HG03378 (cell line): ENCODE measurements at regions not wholly inside any gene's neighbourhood (a gene's known extent, or its start where the extent isn't known, plus 50 kb on each side); places are given as distances from the start of the nearest gene placed in this dataset.

Experiments
- ATAC-seq: cut with Tn5 transposase; IDR thresholded peaks from one replicate; pipeline ENCODE4 v1.9.1; 2021; ENCODE audit warnings: mild to moderate bottlenecking, moderate library complexity; ENCODE audit not compliant: unreplicated experiment

DNA sequence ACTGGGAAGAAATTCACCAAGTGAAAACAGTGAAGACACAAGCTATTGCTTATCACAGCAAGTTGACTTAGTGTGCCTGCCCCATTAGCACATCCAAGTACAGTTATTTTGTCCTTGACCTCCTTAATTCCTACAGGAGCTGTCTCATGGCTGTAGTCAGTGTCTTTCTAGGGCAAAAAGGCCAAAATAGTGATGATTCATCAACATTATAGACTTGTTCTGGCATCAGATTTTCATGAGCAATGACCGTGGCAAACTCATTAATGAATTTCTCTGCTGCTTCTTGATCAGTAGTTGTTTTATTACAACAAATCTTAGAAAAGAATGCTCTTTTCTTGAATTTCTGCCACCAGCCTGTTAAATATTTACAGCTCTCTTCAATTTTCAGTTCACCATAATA lies 1169.3 kb upstream of the DDX18 start:
- no peak for ATAC-seq

DNA sequence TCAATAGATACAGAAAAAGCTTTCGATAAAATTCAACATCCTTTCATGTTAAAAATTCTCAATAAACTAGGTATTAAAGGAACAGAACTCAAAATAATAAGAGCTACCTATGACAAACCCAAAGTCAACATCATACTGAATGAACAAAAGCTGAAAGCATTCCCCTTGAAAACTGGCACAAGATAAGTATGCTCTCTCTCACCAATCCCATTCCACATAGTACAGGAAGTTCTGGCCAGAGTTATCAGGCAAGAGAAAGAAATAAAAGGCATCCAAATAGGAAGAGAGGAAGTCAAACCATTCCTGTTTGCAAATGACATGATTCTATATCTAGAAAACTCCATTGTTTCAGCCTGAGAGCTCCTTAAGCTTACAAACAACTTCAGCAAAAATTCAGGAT lies 1145.8 kb upstream of the DDX18 start:
- ATAC-seq = no peak

DNA sequence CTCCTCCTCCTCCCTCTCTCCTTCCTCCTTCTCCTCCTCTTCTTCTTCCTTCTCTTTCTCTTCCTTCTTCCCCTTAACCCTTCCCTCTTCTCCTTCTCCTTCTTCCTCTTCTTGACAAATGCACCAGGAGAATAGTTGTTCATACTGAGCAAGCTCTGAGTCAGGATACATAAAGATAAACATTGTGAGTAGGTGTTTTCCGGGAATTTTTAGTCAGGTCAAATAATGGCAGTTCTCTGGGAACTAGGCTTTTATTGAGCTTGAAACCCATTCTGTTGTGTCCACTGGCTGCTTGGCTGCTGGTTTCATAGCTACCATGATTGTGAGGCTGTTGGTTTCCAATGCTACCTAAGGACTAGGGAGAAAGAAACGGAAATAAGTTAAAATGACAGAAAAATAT lies 1144.7 kb upstream of the DDX18 start:
- ATAC-seq = no peak

DNA sequence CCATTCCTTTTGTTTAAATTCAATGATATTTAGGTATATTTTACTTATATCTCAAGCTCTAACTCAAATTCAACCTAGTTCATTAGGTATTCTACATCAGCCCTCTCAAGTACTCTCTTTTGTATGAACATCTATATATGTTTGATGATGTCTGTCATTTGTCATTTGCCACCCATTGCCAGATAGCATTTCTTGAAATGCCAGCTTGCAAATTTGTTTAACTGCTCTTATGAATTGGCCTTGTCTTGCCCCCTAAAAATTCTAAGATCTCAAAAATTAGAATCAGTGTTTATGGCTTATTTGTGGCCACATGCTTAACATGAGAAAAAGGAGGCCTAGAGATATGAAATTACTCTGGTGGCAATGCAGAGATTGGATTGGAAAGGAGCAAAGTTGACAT lies 1140.3 kb upstream of the DDX18 start:
- ATAC-seq = no peak

DNA sequence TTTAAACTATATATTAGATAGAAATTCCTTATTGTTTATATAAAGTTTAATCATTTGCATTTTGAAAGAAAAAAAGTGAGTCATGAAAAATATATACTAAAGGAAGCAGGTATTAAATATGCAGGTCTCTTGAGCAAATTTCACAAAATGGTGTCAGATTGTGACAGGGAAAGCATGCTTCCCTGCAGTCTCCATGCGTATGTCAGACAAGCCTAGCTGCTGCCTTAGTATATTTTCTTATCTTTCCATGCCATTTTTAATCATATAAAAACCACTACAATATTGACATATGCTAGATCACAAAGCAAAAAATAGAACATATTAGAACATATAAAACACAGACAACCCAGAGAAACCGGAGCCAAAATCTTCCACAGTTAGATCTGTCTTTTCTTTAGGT lies 1137.7 kb upstream of the DDX18 start:
- ATAC-seq = no peak

DNA sequence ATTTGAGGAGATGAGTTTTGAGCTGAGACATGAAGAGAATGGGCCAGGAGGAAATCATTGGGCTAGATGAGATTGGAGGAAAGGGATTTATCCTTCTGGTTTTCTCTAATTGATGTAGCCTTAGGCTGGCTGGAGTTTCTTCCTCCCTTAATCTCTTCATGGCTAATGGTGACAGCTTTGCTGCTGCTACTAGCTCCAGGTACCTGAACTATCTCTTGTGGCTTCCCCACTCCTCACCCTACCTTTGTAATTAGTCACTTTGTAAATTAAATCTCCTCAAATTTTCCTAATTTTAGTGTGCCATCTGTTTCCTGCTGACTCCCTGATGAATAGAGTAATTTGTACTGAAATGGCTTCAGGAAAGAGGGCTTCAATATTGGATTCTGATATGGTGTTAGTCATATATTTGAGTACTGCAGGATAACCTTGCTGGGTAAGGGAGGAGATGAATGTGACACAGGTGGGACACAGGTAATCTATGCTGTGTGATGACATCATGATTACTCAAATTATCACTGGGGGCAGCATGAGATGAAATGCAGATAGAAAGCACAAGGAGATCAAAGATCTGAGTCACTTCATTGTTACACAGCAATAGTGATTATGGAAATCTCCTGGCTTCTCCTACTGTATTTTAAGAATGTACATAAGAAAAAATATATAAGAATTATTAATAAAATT lies 1134.1 kb upstream of the DDX18 start:
- no peak for ATAC-seq

DNA sequence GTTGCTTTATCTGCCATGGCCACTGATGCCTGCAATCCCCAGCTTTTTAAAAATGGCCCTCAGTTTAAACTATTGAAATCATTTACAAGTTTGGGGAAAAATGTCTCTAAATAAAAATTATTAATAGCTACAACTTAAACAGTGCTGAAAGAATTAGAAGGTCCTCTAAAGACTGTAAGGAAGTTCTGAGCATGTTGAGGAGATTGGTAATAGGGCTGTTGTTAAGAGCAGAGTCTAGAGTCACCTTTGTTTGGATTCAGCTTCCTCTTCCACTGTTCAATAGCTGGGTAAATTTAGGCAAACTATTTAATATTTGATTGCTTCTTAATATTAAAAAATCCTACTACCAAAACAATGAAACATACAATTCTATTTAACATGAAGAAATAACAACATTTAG lies 1127.1 kb upstream of the DDX18 start:
- ATAC-seq = no peak

DNA sequence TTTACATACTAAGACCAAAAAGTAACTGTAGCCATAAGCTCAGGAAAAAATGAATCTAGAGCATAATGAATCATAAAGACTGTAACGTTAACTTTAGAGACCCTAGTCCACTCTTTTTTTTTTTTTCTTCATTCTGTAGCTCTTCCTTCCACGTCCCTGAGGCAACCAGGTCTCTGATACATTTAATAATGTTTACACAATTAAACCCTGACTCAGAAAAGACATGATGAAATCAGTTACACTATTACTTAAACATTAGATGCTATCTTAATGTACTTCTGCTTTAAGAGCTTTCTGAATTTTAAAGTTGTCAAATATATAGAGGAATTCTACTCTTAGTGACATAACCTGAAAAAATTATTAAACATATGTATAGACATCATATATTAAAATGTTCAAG lies 1121.5 kb upstream of the DDX18 start:
- ATAC-seq = no peak

DNA sequence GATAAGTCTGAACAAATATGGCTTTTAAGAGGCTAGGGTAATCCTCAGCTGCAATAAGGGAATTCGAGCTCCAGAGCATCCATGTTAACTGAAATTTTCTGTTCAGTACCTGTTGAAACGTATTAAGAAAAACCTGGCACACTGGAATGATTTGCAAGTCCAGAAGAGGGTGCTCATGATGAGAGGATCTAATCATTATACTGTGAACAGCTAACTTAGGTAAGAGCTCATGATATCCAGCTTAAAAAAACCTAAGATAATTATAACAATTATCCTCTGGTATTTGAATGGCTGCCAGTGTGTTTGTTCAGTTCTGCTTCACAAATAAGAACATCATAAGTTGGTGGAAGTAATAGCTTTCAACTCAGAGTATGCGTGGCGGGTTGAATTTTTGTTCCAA lies 1118.3 kb upstream of the DDX18 start:
- ATAC-seq = no peak

DNA sequence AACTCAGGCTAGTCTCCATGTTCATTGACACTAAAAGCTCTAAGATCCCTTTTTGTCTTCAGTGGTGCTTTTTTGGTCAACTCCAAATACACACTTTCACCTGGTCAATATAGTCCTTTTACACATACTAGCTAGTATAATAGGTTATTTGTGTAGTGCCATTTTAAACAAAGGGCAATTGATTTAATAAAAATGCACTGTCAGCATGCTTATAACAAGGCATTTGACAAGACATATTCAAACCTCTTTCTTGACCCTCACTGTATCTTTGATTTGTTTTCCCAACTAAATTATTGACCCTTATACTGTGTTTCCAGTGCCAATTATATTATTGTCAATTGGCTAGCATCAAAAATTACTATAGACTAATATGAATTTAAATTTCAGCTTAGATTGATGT lies 1117.6 kb upstream of the DDX18 start:
- ATAC-seq = no peak

DNA sequence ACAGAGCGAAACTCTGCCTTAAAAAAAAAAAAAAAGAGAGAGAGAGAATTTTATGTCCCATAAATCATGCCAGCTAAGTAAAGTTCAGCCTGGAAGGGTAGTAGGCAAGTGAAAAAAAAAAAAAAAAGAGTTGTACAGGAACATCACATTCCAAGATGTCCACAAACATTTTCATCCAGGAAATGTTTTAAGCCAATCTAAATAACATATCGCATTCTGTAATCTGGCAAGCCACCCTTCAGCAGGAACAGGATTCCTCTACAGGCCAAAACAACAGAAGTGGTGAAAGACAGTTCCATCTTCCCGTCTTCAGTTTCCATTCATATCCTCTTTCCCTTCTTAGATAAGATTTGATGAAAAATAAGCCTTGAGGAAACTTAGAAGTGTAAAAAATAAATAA lies 1108.1 kb upstream of the DDX18 start:
- no peak for ATAC-seq

DNA sequence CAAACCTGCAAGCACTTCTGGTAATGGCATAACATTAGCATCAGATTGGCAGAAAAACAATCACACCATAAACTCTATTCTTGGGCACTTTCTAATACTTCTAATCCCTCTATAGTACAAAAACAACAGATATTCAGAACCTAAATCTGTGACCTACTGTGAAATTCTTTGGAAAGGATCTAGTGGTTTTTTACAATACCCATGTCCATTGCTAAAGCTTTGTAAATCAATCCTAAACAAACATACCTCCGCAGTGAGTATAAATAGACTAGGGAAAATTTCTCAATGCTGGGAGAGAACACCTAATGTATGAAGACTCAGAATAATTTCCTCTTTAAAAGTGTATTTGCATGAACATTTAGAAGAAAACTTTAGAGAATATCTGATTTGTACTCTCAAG lies 1098.5 kb upstream of the DDX18 start:
- no peak for ATAC-seq

DNA sequence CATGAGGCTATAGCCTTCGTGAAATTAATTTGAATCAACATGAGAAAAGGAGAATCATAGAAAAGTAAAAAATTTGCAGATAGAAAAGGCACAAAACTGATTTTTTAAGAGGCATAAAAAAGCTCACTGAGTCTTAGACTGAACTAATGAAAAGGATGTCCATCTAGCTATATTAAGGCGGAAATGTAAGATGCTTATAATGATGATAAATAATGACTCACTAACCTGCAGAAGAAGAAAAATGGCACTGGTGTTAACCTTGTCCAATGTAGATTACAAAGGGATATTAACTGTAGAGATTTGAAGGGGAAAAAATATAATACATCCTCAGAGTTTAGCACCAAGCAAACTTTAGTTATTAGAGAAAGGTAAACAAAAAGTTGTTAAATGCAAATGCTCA lies 1098.0 kb upstream of the DDX18 start:
- no peak for ATAC-seq

DNA sequence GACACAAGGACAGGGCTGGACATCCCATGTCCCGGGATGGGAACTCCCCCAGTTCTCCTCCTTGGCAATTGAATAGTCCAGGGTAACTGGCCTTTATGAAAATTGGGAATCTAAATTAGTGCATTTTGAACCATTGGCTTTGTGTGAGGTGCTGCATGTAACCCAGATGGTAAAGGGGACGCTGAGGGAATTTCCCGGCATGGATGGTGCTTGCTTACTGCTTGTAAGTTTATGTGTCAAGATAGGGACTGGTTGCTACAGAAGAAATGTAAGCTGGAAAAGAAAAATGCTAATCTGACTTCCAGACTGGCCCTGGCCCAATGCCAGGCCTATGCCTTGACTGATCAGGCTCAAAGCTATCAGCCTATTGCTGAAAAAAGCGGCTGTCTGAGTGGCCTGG lies 1096.7 kb upstream of the DDX18 start:
- ATAC-seq = no peak

DNA sequence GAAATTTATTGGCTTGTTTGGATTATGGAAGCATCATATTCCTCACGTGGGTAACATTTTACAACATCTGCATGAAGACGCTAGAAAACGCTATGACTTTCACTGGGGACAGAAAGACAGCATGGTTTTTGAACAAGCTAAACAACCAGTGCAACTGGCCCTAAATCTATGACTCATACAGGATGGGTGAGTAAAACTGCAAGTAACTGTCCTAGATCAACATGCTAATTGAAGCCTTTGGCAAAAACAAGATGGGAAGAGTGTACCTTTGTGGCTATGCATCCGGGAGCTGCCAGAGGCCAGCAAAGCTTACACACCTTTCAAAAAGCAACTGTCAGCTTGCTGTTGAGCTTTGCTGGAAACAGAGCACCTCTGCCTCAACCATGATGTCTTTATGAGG lies 1096.0 kb upstream of the DDX18 start:
- no peak for ATAC-seq

DNA sequence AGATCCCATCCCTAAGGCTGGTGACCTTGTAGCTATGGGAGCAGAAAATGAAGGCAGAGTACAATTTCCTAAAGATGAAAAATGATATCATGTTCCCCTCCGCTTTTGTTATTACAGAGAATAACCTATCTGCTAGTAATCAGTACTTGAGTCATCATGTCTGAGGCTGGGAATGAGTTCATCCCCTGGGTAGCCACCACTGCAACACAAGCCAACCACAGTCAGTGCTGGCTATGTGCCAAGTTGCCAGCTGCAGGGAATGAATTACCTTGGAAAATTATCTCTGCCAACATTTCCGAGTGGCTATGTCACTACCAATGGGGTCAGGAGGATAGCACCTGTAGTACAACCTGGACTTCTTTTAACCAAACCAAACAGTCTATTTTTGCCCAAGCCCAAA lies 1094.7 kb upstream of the DDX18 start:
- ATAC-seq = no peak

DNA sequence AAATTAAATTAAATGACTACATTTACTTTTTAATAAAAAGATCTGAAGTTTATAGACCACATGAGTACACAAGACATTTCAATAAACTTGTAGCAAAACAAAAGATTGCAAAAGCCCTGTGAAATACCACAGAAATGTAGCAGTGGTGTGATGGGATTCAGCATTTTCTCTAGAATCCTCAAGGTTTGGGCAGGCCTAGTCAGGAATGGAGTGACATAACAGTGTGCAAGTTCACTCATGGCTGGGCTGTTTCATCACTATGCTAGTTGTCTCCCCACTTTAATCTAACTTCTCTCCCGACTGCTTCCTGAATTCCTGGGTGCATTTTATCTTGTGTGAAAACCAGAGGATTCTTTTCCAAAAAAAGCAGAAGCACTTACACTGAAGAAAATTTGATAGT lies 1089.9 kb upstream of the DDX18 start:
- ATAC-seq = no peak

DNA sequence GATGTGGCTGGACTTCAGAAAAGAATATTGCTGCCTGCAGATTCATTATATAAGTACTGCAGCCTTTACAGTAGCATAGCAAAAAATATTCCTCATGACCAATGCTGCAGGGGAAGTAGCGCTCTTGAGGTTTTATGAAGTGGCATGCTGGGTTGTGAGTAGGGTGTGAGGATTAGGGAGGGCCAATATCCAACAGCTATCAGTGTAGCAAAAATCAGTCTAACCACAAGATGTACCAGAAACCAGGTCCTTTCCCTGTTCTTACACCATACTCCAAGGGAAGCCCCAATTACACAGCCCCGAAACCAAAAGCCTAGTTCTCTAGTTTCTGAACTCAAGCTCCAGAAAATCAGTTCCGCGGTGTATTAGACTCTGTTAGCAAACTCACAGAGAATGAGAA lies 1082.2 kb upstream of the DDX18 start:
- ATAC-seq = no peak

DNA sequence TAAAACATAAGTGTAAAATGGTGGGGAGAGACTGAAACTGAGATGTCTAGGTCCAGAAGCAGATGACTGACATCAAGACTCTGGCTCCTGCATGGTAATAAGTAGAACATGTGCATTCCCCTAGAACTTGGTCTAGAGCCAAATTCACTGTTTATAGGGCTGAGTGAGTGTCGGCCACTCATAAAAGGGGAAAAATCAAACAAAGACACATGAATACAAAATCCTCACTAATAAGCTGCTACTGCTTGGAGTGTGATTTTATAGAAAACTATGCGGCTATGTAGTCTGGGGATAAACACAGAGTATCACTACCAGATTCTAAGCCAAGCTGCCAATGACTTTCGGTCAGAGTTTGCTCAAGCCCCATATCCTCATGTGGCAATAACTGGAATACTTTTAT lies 1080.8 kb upstream of the DDX18 start:
- ATAC-seq = no peak

DNA sequence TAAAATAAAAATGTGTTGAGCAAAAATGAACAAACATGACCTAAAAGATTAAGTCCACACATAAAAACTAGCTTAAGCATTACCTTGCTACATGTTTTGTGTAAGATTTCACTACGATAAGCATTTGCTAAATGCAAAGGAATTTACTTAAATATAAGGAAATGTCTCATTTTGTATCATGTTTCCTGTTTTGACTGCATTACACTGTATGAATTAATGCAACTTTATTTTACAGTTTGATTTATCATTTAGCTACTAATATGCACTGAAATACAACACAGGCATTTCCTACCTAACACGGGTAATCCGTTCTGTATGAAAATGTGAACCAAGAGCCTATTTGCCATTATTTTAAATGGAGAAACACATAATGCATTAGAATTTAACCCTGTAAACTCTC lies 1076.5 kb upstream of the DDX18 start:
- no peak for ATAC-seq

DNA sequence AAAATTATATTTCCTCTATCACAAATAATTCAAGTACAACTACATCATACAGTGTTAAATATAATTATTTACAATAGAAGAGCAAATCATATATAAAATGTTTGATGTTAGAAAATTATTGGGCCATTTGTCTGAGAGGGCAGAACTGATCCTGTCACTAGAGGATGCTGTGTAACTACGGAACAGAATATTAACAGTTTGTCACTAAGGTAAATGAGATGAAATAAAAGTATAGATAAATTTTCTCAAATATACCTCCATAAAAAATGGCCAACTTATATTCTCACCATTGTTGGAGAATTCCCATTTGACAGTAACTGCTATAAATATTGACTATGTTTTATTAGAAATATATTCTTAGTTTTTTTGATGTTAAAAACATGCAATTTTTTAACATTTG lies 1067.4 kb upstream of the DDX18 start:
- no peak for ATAC-seq

DNA sequence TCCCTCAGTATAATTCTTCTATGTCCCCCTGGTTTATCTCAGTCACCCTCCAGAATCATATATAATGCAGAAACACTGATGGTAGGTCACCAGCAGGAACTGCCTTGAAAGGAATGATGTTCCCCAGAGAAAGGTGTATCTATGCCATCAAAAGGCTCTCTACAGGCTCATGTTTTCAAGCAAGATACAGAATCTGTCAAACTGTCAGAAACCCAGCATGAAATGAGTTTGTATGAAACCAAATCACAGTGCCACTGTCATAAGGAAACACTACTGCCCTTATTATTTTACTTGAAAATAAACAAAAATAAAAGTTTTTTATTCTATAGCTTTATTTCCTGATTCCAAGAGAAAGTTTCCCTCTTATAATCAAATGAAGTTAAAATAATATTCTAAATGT lies 1064.5 kb upstream of the DDX18 start:
- no peak for ATAC-seq

DNA sequence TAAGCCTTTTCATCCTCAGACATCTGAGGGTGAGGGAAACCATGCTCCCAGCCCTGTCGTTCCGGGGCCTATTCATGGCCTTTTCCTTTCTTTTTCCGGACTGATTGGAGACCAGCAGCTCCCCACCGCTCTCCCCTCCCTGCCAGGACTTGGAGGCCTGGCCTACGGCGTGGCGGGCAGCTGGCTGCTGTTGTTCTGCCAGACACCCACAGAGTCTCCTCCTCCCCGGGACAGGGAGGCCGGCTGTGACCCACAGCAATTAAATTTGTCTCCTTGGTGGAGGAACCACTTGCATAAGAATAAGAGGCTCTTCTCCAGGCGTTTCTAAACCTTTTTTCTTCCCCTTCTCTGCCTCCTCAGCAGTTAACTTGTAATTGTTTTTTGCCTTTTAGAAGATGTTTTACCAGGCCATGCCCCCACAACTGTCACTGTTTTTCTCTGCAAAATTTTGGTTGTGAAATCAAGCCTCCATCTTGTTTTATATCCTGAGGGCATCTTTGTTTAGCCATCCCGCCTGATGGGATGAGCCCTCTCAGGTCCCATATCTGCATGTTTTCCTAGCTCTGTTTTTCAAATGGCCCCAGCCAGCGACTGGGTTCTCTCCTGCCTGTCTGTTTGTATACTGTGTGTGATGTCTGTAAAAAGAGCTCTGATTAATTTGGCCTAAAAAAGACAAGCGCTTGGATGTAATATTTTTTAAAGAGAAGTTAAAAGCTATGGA lies 1060.0 kb upstream of the DDX18 start:
- no peak for ATAC-seq
